Dedifferentiated amniotic fluid mesenchymal stem cell (primary cell): ENCODE measurements at regions not wholly inside any gene's neighbourhood (a gene's known extent, or its start where the extent isn't known, plus 50 kb on each side); places are given as distances from the start of the nearest gene placed in this dataset.

Experiments
- DNase-seq: peaks from one replicate; pipeline ENCODE4 v3.0.0-alpha.2; 2016; ENCODE audit errors: extremely low spot score

DNA sequence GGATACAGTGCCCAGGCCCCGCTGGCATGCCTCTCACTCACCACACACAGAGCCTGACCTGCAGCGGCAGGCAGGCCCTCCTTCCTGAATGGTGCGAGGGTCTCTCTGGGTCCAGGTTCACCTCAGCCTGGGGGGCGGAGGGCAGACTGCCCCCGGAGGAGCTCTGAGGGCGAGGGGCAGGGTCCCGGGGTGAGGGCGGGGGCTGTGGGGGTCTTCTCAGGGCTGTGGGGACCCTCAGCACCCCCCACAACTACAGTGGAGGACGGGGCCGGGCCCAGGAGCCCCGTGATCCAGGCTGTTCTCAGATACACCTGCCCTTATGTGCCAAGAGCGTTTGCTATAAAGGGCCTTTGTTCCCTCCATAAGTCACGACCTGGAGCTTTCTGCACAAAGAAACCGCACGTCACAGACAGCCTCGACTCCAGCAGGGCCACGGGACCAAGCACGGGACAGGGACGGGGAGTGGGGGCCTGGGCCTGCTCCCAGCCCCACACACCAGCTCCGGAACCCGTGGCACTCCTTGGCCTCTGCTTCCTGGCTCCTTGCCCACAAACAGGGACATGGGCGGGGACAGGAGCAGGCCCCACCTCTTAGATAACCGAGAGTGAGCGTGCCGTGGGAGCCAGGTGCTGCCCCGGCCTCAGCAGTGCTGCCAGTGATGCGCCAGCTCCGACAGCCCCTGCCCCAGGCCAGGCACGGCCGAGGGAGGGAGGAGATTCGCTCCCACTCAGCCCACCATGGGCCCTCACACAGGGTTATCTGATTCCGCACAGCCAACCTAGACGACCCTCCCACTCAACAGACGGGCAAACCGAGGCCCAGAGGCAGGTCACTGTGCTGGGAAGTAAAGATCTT lies 101.9 kb downstream of the RFLNA start:
- no peak for DNase-seq

DNA sequence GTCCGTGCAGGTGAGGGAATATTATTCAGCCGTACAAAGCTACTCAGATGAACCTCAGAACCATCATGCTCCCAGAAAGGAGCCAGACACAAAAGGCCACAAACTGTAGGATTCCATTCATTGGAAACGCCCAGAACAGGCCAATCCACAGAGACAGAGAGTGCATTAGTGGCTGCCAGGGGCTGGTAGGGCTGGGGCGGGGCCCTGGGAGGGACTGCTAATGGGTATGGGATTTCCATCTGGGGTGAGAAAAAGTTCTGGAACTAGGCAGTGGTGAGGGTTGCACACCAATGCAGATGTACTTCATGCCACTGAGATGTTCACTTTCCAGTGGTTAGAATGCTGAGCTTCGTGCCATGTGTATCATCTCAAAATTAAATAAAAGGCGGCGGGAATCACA lies 101.1 kb downstream of the RFLNA start:
- no peak for DNase-seq

DNA sequence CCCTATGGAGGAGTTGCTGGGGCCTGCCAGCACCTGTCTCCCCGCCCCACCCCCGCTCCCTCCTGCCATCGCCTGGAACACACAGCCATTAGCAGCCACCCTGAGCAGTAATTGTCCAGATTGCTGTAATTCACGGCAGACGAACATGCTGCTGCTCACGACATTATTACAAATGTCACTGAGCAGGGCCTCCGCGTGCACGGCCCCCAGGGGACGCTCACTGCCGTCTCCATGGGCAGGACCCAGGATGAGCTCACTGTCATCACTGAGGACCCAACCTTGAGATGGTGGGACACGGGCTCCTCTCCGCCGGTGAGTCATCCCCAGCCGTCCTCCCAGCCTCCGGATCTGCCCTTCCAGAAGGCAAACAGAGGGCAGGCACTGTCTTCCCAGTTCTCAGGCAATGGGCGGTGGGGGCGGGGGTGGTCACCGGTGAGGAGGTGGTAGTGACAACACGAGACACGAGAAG lies 100.4 kb downstream of the RFLNA start:
- no peak for DNase-seq

DNA sequence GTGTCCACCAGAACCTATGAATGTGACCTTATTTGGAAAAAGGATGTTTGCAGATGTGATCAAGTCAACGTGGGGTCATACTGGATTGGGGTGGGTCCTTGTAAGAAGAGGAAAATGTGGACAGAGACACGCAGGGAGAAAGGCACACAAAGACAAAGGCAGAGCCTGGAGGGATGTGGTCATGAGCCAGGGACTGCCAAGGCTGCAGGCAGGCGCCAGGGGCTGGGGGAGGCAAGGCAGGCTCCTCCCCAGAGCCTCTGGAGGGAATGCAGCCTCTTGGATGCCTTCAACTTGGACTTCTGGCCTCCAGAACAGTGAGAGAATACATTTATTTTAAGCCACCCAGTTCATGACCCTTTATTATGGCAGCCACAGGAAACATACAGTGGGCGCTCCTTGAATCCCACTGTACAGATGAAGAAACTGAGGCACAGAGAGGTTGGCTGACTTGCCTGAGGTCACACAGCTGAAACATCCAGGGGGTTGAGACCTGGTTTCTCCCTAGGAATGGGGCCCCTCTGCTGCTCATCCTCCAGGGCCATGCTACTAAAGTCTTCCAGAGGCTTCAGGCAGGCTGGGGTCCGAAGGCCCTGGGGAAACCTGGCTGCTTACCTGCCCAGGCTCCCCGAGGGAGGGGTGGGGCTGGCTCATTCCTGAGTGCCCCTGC lies 99.7 kb downstream of the RFLNA start:
- no peak for DNase-seq

DNA sequence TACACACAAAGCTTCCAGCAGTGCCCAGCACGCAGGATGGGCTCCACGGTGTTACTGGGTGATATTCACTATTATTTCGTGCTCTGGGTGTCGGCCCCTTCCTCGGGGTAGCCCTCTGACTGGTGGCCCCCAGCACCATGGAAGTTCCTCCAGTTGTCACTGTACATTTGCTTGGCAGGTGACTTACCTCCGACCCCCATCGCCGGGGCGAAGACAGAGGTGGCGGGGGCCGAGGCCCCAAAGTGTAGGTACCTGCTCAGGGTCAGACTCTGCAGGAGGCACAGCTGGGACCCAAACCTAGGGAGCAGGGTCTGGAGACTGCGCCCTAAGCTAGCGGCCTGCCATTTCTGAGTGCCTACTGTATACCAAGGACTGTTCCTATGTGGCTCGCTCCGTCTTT lies 98.9 kb downstream of the RFLNA start:
- no peak for DNase-seq

DNA sequence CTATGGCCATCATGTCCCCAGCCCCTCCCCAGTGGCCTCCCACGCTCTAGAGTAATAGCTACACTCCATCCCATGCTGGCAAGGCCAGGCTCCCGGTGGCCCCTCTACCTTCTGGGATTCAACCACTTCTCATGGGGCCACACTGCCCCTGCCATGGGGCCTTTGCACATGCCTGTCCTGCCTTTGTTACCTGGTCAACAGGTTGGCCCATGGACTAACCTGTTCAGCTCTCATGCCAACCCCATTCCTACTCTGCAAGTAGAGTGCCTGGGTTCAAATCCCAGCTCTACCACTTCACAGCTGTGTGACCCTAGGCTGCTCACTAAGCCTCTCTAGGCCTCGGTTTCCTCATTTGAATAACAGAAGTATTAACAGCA lies 98.5 kb downstream of the RFLNA start:
- no peak for DNase-seq

DNA sequence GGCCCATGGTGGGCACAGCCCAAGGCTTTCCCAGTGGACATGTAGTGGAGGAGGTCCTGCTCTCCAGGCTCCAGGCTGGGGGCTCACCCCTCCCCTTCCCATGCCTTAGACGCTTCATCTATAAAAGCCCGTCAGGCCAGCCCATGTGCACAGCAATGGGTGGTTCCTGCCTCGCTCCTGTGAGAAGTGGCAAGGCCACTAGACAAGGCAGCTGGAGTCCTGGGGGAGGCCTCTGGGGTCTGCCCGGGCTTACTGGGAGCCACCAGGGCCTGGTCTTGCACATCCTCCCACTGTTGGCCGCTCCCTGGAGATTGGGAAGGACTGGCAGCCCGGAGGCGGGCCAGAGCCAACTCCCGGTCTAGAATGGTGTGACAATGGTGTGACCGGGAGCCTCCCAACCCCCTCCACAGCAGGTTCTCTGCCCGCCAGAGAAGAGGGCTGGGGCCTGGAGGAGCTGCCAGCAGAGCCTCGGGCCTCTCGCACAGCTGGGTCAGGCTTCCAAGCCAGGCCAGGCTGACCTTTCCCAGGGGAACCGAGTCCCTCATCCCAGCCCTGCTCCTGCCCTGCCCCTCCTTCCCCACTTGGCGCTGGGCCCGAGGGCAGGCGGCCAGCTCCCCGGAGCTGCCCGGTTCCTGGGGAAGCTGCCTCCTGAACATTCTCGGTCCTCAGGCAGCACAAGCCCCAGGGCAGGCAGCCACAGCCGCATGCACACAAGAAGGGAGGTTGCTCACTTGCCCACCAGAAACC lies 97.9 kb downstream of the RFLNA start:
- peak; percentile 28 for DNase-seq

- no peak for DNase-seq
Measured at GRCh38 chr12:124392271-124392666, 97.4 kb downstream of the RFLNA start.

GRCh38 chr12:124391340-124392261 lies 96.7 kb downstream of the RFLNA start:
- no peak for DNase-seq

DNA sequence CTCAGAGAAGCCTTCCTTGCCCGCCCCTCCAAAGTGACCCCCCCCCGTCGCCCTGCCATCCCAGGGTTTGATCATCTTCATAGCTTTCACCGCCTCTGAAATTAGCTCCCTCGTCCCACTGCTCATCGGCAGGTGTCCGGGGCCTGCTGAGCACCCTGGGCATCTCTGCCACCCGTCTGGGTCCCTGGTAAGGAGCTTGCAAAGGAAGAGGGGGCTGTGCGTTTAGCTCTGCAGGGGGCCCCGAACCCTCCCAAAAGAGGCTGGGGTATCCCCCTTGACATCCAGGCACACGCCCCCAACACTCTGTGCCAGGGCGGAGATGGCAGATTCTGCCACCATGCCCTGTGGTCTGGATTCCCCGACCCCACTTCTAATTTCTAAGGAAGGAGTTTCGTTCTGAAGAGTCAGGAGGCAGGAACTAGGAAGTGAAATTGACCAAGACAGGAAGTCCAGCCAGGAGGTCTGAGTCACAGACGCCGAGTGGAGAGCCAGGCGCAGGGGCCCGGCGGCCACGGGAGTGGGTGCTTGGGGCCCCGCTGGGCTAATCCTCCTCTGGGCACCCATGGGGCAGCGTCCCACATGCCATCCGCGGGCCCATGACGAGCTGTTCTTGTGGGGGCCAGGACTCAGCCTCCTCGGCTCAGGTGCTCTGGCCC lies 95.7 kb downstream of the RFLNA start:
- peak; percentile 41 for DNase-seq

DNA sequence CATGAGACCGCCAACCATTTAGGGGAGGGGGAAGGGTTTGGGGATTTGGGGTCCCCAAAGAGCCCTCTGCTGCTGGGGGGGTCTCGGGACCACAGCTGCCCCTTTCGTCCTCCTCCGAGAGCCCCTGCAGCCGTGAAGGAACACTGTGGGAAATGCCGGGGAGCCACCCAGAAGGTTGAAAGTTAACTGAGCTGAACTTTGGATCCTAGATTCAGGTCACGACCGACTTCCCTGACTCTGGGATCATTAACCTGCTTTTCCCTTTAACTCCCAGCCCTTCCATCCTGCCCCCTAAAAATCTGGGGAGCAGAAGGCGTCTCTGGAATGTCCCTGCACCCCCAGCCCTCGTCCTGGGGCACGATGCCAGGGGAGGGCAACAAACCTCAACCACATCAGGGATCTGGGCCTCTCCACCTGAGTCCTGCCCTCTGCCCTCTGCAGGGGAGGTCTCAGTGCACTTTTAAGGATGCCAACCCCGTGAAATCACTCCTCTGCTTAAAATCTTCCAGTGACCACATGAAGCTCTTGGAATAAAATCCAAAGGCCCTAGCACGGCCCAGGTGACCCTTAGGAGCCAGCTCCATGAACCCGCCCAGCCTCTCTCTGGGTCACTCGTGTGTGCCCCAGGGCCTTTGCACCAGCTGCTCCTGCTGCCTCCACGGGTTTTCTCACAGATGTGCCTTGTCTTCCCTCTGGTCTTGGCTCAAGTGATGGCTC lies 95.0 kb downstream of the RFLNA start:
- DNase-seq: no peak

DNA sequence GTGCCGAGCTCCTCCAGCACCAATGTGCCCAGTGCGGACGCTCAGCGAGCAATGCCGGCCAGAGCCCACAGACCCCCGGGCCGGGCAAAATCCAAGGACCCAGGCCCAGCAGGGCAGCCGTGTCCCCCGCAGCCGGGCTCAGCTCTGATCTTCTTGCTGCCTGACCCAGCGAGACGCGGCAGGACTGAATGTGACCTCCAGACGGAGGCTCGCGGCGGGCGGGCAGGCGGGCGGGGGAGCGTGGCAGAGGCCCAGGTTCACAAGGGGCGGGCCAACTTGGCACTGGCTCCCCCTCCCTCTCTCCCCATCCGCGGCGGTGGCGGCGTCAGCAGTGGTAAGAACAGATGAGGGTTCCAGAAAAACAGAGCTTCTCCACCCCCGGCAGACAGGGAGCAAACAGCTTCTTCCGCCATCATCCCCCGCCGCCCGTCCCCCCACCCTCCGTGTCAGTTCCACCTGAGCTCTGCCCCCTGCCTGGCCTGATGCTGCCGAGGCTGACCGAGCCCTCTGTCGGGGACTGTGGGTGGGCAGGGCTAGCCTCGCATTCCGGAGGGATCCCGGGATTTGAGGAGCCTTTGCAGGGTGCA lies 94.3 kb downstream of the RFLNA start:
- peak; percentile 47 for DNase-seq

- DNase-seq: peak; percentile 69
Measured at GRCh38 chr12:124388679-124389137, 93.8 kb downstream of the RFLNA start.

DNA sequence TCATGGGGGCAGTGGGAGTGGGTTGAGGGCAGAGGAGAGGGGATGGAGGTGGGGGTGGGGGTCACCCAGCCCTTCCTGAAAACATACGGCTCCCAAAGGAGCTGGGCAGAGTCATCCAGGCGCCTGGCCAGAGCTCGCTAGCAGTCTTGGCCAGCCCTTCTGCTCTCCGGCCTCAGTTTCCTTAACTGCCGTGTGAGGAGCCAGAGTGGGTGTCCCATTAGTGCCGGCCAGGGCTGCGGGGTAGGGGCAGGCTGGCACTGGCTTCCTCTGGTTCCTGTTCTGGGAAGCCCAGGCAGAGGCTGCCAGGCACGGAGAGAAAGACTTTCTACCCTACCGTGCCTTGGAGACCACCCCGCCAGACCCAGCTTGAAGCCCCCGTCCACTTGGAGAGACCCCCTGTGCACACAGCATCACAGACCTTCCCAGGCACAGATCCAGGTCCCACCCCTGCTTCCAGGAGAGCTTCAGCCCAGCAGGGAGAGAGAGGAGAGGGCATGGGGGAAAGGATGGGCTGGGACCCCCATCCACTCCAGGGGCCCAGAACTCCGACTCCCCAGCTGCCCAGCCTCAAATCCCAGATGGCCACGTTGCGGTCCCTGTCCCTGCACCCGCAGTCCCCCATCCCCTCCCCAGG lies 93.3 kb downstream of the RFLNA start:
- DNase-seq: no peak

GRCh38 chr12:124387528-124387911 lies 92.6 kb downstream of the RFLNA start:
- no peak for DNase-seq

DNA sequence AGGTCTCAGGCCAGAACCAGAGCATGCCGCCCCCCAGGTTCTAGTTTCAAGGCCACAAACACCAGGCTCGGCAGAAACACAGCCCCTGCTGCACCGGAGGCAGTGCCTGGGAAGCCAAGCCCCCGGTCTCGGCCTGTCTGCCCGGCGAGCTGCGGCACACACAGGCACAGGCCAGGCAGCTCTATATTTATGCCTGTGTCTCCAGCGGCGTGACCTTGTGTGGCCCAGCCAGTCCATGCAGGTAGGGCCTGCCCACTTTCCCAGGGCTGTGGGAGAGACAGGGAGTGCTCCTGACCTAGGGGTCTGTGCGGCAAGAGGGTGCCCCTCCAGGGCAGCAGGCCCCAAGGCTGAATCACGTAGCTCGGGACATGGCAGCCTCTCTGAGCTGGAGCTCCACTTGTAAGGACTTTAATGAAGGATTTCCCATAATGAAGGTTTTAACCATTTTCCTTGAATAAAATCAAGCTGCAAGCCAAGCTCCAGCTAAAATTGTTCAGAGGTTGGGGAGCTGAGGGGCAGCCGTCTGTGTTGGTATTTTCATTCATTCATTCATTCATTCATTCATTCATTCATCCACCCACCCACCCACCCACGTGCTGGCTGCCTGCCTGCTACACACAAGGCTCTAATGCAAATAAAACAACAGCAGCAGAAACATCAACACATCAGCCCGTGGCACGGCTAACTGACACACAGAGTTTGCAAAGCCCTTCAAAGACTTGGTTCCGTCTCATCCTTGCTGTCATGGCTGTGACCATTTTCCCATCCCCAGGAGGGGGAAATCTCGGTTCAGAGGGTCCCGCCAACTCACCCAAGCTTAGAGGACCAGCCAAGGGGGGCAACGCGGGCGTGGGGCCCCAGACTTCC lies 92.0 kb downstream of the RFLNA start:
- no peak for DNase-seq

GRCh38 chr12:124386059-124386458 lies 91.2 kb downstream of the RFLNA start:
- no peak for DNase-seq

- DNase-seq: peak; percentile 60
Measured at GRCh38 chr12:124385219-124385969, 90.5 kb downstream of the RFLNA start.
